ENCODE measurements at regions not wholly inside any gene's neighbourhood (a gene's known extent, or its start where the extent isn't known, plus 50 kb on each side); places are given as distances from the start of the nearest gene placed in this dataset.

GRCh38 chr9:99515093-99515492 lies 293.0 kb downstream of the SEC61B start:
- no peaks in the 10 kb centered on the region for H3K36me3 ChIP-seq (ENCODE audit: control insufficient read depth, insufficient read depth, low read length)
- H2AFZ ChIP-seq: no peak overlapping the region
- H3K79me2 ChIP-seq: no peaks in the 10 kb centered on the region
- H3K9me3 ChIP-seq (ENCODE audit: control insufficient read depth, low read length): no peaks in the 10 kb centered on the region
- TF ChIP-seq CTCF (IDR thresholded peaks at IDR 0.05): no peak
- H3K27me3 ChIP-seq (ENCODE audit: control insufficient read depth, insufficient read depth, low read length): no peaks in the 10 kb centered on the region
- no peaks in the 10 kb centered on the region for H3K4me1 ChIP-seq
- no peak overlapping the region for H3K4me3 ChIP-seq (ENCODE audit: low read depth, low read length)
- no peak overlapping the region for H3K27ac ChIP-seq
- no peak overlapping the region for H3K9ac ChIP-seq
- no peak overlapping the region for H3K4me2 ChIP-seq (ENCODE audit: low read length)

GRCh38 chr9:99515895-99516656 lies 294.0 kb downstream of the SEC61B start:
- H3K4me3 ChIP-seq (ENCODE audit: low read depth, low read length): no peak overlapping the region
- no peak overlapping the region for H3K9ac ChIP-seq
- H3K4me1 ChIP-seq: no peaks in the 10 kb centered on the region
- no peak overlapping the region for H3K4me2 ChIP-seq (ENCODE audit: low read length)
- H3K9me3 ChIP-seq (ENCODE audit: control insufficient read depth, low read length): no peaks in the 10 kb centered on the region
- TF ChIP-seq CTCF (IDR thresholded peaks at IDR 0.05): no peak
- no peaks in the 10 kb centered on the region for H3K27me3 ChIP-seq (ENCODE audit: control insufficient read depth, insufficient read depth, low read length)
- no peak overlapping the region for H2AFZ ChIP-seq
- H3K79me2 ChIP-seq: no peaks in the 10 kb centered on the region
- no peak overlapping the region for H3K27ac ChIP-seq
- no peaks in the 10 kb centered on the region for H3K36me3 ChIP-seq (ENCODE audit: control insufficient read depth, insufficient read depth, low read length)

GRCh38 chr9:99516657-99517049 lies 294.6 kb downstream of the SEC61B start:
- no peak overlapping the region for H3K27ac ChIP-seq
- no peaks in the 10 kb centered on the region for H3K27me3 ChIP-seq (ENCODE audit: control insufficient read depth, insufficient read depth, low read length)
- no peaks in the 10 kb centered on the region for H3K9me3 ChIP-seq (ENCODE audit: control insufficient read depth, low read length)
- H2AFZ ChIP-seq: no peak overlapping the region
- no peak for TF ChIP-seq CTCF (IDR thresholded peaks at IDR 0.05)
- H3K9ac ChIP-seq: no peak overlapping the region
- no peak overlapping the region for H3K4me3 ChIP-seq (ENCODE audit: low read depth, low read length)
- H3K4me1 ChIP-seq: no peaks in the 10 kb centered on the region
- H3K4me2 ChIP-seq (ENCODE audit: low read length): no peak overlapping the region
- no peaks in the 10 kb centered on the region for H3K79me2 ChIP-seq
- H3K36me3 ChIP-seq (ENCODE audit: control insufficient read depth, insufficient read depth, low read length): no peaks in the 10 kb centered on the region

- Histone ChIP-seq H3K9ac (no peak overlapping the region), H3K4me3 (ENCODE audit: low read depth, low read length) (no peak overlapping the region), H3K27me3 (ENCODE audit: control insufficient read depth, insufficient read depth, low read length) (no peaks in the 10 kb centered on the region), H3K79me2 (no peaks in the 10 kb centered on the region), H3K27ac (no peak overlapping the region), H2AFZ (no peak overlapping the region), H3K4me1 (no peaks in the 10 kb centered on the region), H3K9me3 (ENCODE audit: control insufficient read depth, low read length) (no peaks in the 10 kb centered on the region), H3K4me2 (ENCODE audit: low read length) (no peak overlapping the region), H3K36me3 (ENCODE audit: control insufficient read depth, insufficient read depth, low read length) (no peaks in the 10 kb centered on the region)
- no peak for TF ChIP-seq CTCF (IDR thresholded peaks at IDR 0.05)
Observed at GRCh38 chr9:99523838-99524237, 297.8 kb upstream of the NR4A3 start.

- H3K4me3 ChIP-seq (ENCODE audit: low read depth, low read length): no peak overlapping the region
- no peaks in the 10 kb centered on the region for H3K27me3 ChIP-seq (ENCODE audit: control insufficient read depth, insufficient read depth, low read length)
- no peak overlapping the region for H2AFZ ChIP-seq
- no peak overlapping the region for H3K9ac ChIP-seq
- H3K36me3 ChIP-seq (ENCODE audit: control insufficient read depth, insufficient read depth, low read length): no peaks in the 10 kb centered on the region
- H3K4me2 ChIP-seq (ENCODE audit: low read length): no peak overlapping the region
- no peak for TF ChIP-seq CTCF (IDR thresholded peaks at IDR 0.05)
- no peak overlapping the region for H3K27ac ChIP-seq
- no peaks in the 10 kb centered on the region for H3K9me3 ChIP-seq (ENCODE audit: control insufficient read depth, low read length)
- H3K4me1 ChIP-seq: no peaks in the 10 kb centered on the region
- H3K79me2 ChIP-seq: no peaks in the 10 kb centered on the region
Observed at GRCh38 chr9:99531313-99531712, 290.4 kb upstream of the NR4A3 start.

All from parathyroid adenoma (tissue), 2 donors.